GM12878 (cell line): ENCODE measurements at regions not wholly inside any gene's neighbourhood (a gene's known extent, or its start where the extent isn't known, plus 50 kb on each side); places are given as distances from the start of the nearest gene placed in this dataset.

Source experiments
- ATAC-seq: fragments of 200-7000 bp; cut with Tn5 transposase; 3 replicates; pipeline ENCODE4 v1.9.1; 2020; ENCODE audit warnings: mild to moderate bottlenecking, moderate library complexity
- BruUV-seq: library from RNA; stranded (reverse); fragments of 400-500 nt; replicated peaks from 2 replicates; lab custom pipeline; 2021; lab: Mats Ljungman, UMichigan
- CTCF ChIA-PET: fragments of 300-600 bp; sonication (Branson Sonifier 250); formaldehyde crosslinking; extraction: SDS; loops from one replicate; lab custom pipeline; 2021; ENCODE audit warnings: inconsistent platforms; lab: Yijun Ruan, JAX
- POLR2A ChIA-PET: fragments of 350-600 bp; formaldehyde crosslinking; extraction: SDS; loops from one replicate; lab custom pipeline; 2021; ENCODE audit warnings: inconsistent platforms; lab: Charles Lee
- RAD21 ChIA-PET: fragments of 300-600 bp; sonication (Branson Sonifier 250); formaldehyde crosslinking; loops from one replicate; lab custom pipeline; 2023; ENCODE audit warnings: antibody characterized with exemption; ENCODE audit not compliant: unreplicated experiment; lab: Charles Lee
- SMC1A ChIA-PET: fragments of 300-600 bp; sonication (Branson Sonifier 250); formaldehyde crosslinking; loops from one replicate; lab custom pipeline; 2023; ENCODE audit not compliant: unreplicated experiment, uncharacterized antibody; lab: Charles Lee
- DNase-seq: peaks from one replicate; pipeline ENCODE4 v3.0.0-alpha.2; 2011; ENCODE audit warnings: low read depth, low spot score
- FAIRE-seq: peaks from 3 replicates; lab custom pipeline; 2011; peaks lifted over from hg19 to GRCh38; lab: Jason Lieb, UNC
- H2AFZ ChIP-seq: 2 replicates; pipeline ENCODE4 v1.6.0; 2011; ENCODE audit warnings: low read depth, low read length, control low read depth; ENCODE audit not compliant: control insufficient read depth
- H3K27ac ChIP-seq: 2 replicates; pipeline ENCODE4 v1.5.1; 2011; ENCODE audit warnings: control low read depth; ENCODE audit not compliant: control insufficient read depth, insufficient read depth
- H3K27me3 ChIP-seq, 2 experiments: replicated peaks in 1 of 2; 2 replicates each; pipeline versions ENCODE4 v1.6.0 to v1.6.1; 2011; ENCODE audit warnings: low read length in 1 of 2; ENCODE audit not compliant: control insufficient read depth in 2 of 2, insufficient read depth in 2 of 2
- H3K36me3 ChIP-seq, 2 experiments: 2 replicates each; pipeline ENCODE4 v1.5.1; 2011; ENCODE audit warnings: low read length in 1 of 2; ENCODE audit not compliant: control insufficient read depth in 2 of 2, insufficient read depth in 2 of 2
- H3K4me1 ChIP-seq: 2 replicates; pipeline ENCODE4 v1.6.1; 2011; ENCODE audit warnings: mild to moderate bottlenecking, low read length, moderate library complexity, mixed read lengths; ENCODE audit not compliant: control insufficient read depth, insufficient read depth
- H3K4me2 ChIP-seq: 2 replicates; pipeline ENCODE4 v1.6.0; 2011; ENCODE audit warnings: control low read depth; ENCODE audit not compliant: control insufficient read depth, insufficient read depth
- H3K4me3 ChIP-seq: fragments of 200-600 bp; sonication (generic); 2 replicates; pipeline ENCODE4 v1.5.1; 2016
- H3K79me2 ChIP-seq: 2 replicates; pipeline ENCODE4 v1.6.0; 2011; ENCODE audit warnings: low read length; ENCODE audit not compliant: control insufficient read depth, insufficient read depth
- H3K9ac ChIP-seq: 2 replicates; pipeline ENCODE4 v1.8.0; 2011; ENCODE audit warnings: low read length, control low read depth, mixed read lengths; ENCODE audit not compliant: control insufficient read depth, insufficient read depth
- H3K9me3 ChIP-seq: replicated peaks from 3 replicates; pipeline ENCODE4 v1.5.1; 2011; ENCODE audit warnings: mild to moderate bottlenecking, low read length; ENCODE audit not compliant: control insufficient read depth, insufficient read depth
- H4K20me1 ChIP-seq: 2 replicates; pipeline ENCODE4 v1.6.0; 2011; ENCODE audit not compliant: control insufficient read depth, insufficient read depth
- TAF1 ChIP-seq: IDR thresholded peaks from 2 replicates; pipeline ENCODE4 v1.6.1; 2011; ENCODE audit warnings: mild to moderate bottlenecking, low read depth, low read length, borderline replicate concordance
- WGBS: methylation state at CpG from one replicate; pipeline ENCODE4 v1.1.6; 2016; ENCODE audit warnings: low lambda C conversion rate; ENCODE audit not compliant: insufficient replicate concordance, insufficient coverage; ENCODE audit errors: missing lambda C conversion rate; 5-methylcytosine and 5-hydroxymethylcytosine counted together
- in situ Hi-C: fragments of 300-500 bp; cut with MboI; formaldehyde crosslinking; loops from 9 replicates; pipeline ENCODE4 v1.14.3; 2018; ENCODE audit warnings: mixed read lengths
- intact Hi-C: fragments of 100-400 bp; cut with micrococcal nuclease; formaldehyde crosslinking; loops from one replicate; pipeline ENCODE4 v1.14.2; 2022; ENCODE audit not compliant: unreplicated experiment
- TF ChIP-seq, protein P1 (sequence below): fragments of 450-650 bp; IDR thresholded peaks from 2 replicates; pipeline ENCODE4 v1.6.1; 2016; ENCODE audit warnings: mild to moderate bottlenecking, moderate library complexity, borderline replicate concordance

DNA sequence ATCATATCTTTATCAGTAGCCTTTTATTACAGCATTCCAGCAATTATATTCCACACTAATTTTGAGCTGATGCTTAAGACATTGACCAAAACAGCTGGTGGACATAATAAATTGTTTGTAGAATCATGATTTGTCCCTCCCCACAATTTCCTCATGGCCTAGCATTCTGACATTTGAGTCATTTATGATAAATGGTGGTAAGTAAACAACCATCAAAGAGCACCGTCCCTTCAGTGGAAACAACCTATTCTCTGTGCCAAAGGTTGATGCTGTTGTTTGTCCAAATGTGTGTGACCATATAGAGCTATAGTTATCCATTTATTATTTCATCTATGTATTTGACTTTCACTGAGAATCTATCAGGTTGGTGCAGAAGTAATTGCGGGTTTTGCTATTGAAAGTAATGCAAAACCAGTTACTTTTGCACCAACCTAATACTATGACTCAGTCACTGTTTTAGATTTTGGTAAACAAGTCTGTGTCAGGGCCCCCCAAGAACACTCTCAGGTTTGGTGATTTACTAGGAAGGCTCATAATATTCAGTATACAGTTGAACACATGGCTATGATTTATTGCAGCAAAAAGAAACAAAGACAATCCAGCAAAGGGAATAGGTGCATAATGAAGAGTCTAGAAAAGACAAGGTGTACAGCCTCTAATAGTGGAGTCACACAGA lies 608.7 kb upstream of the REG3G start:
- BruUV-seq: no TSS peak
- FAIRE-seq: no peak
- no peak overlapping the region for H3K9ac ChIP-seq
- 22% methylated on average over 2 of the region's 2 CpGs for WGBS
- peak; percentile 43; the same call in 2 of the 3 replicates for ATAC-seq
- intact Hi-C loops: no loop called here
- CTCF ChIA-PET: interaction anchor here (1.1 kb wide), 1 partner anchor 55 kb away, joined by 3 read pairs; no protein-coding TSS in a partner anchor
- SMC1A ChIA-PET: interaction anchor here (0.6 to 1.1 kb wide), 2 partner anchors 7 to 58 kb away, joined by 3 read pairs; no protein-coding TSS in a partner anchor
- RAD21 ChIA-PET: interaction anchor here (0.6 kb wide), 1 partner anchor 66 kb away, joined by 3 read pairs; no protein-coding TSS in a partner anchor
- no peak overlapping the region for H2AFZ ChIP-seq
- no peak for DNase-seq
- in situ Hi-C loops: no loop called here
- no peak overlapping the region for H3K4me2 ChIP-seq
- no peaks in the 10 kb centered on the region for H3K27me3 ChIP-seq
- H3K36me3 ChIP-seq: no peaks in the 10 kb centered on the region
- POLR2A ChIA-PET: no interaction called here
- no peak overlapping the region for H3K27ac ChIP-seq
- TF ChIP-seq, protein P1, sequence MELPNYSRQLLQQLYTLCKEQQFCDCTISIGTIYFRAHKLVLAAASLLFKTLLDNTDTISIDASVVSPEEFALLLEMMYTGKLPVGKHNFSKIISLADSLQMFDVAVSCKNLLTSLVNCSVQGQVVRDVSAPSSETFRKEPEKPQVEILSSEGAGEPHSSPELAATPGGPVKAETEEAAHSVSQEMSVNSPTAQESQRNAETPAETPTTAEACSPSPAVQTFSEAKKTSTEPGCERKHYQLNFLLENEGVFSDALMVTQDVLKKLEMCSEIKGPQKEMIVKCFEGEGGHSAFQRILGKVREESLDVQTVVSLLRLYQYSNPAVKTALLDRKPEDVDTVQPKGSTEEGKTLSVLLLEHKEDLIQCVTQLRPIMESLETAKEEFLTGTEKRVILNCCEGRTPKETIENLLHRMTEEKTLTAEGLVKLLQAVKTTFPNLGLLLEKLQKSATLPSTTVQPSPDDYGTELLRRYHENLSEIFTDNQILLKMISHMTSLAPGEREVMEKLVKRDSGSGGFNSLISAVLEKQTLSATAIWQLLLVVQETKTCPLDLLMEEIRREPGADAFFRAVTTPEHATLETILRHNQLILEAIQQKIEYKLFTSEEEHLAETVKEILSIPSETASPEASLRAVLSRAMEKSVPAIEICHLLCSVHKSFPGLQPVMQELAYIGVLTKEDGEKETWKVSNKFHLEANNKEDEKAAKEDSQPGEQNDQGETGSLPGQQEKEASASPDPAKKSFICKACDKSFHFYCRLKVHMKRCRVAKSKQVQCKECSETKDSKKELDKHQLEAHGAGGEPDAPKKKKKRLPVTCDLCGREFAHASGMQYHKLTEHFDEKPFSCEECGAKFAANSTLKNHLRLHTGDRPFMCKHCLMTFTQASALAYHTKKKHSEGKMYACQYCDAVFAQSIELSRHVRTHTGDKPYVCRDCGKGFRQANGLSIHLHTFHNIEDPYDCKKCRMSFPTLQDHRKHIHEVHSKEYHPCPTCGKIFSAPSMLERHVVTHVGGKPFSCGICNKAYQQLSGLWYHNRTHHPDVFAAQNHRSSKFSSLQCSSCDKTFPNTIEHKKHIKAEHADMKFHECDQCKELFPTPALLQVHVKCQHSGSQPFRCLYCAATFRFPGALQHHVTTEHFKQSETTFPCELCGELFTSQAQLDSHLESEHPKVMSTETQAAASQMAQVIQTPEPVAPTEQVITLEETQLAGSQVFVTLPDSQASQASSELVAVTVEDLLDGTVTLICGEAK: peak; percentile 43; the same call in 1 of the 2 replicates
- TF ChIP-seq TAF1: no peak
- H3K4me3 ChIP-seq: no peak overlapping the region
- H4K20me1 ChIP-seq: no peaks in the 10 kb centered on the region
- H3K79me2 ChIP-seq: no peaks in the 10 kb centered on the region
- H3K9me3 ChIP-seq: no peaks in the 10 kb centered on the region
- no peaks in the 10 kb centered on the region for H3K4me1 ChIP-seq
